ENCODE measurements at regions not wholly inside any gene's neighbourhood (a gene's known extent, or its start where the extent isn't known, plus 50 kb on each side); places are given as distances from the start of the nearest gene placed in this dataset.
"Not testable (repeated sequence)": the region's sequence is repeated elsewhere in the genome, so short reads cannot be mapped to it uniquely, and the experiment has no call there.

- Mint-ChIP-seq H3K36me3 (ENCODE audit: insufficient read depth in 1 of 3, low read depth in 3 of 3) (no peaks in the 10 kb centered on the region), H3K27ac (no peak overlapping the region), H3K27me3 (ENCODE audit: low read depth) (peaks cover 29% of the 10 kb centered on the region), H3K4me1 (no peaks in the 10 kb centered on the region), H3K9me3 (no peaks in the 10 kb centered on the region), H3K4me3 (no peak overlapping the region)
- Histone ChIP-seq H2AFZ (ENCODE audit: low read length) (no peak overlapping the region), H4K20me1 (ENCODE audit: control insufficient read depth, insufficient read depth, insufficient read length) (no peaks in the 10 kb centered on the region), H3K27ac (ENCODE audit: insufficient read length, low read depth, low read length) (no peak overlapping the region), H3K4me1 (ENCODE audit: insufficient read depth, low read length) (no peaks in the 10 kb centered on the region), H4K91ac (ENCODE audit: insufficient read length, low read depth, low read length) (no peak overlapping the region), H2BK120ac (ENCODE audit: low read depth, low read length, poor library complexity, severe bottlenecking) (no peak overlapping the region), H3K4me2 (ENCODE audit: insufficient read depth, insufficient read length, low read length) (no peak overlapping the region), H3K23me2 (ENCODE audit: insufficient read length, low read depth, low read length, poor library complexity, severe bottlenecking) (no peaks in the 10 kb centered on the region), H3K79me2 (ENCODE audit: insufficient read depth, low read length) (no peaks in the 10 kb centered on the region), H3K23ac (ENCODE audit: insufficient read length, low read depth, low read length) (no peak overlapping the region), H2BK20ac (ENCODE audit: low read depth, low read length, poor library complexity, severe bottlenecking) (no peak overlapping the region), H3K9ac (ENCODE audit: extremely low read depth, insufficient read length, low read length) (no peak overlapping the region), H4K5ac (ENCODE audit: insufficient read length, low read depth, low read length) (no peak overlapping the region), H4K8ac (replicated peaks; ENCODE audit: insufficient read length, low read depth, low read length) (no peak overlapping the region), H3K4ac (ENCODE audit: low read depth, low read length) (no peak overlapping the region), H3K9me3 (ENCODE audit: control insufficient read depth, low read depth, low read length) (no peaks in the 10 kb centered on the region), H2BK12ac (ENCODE audit: insufficient read length, low read depth, low read length) (no peak overlapping the region), H3K18ac (ENCODE audit: insufficient read length, low read depth, low read length) (no peak overlapping the region), H3K79me1 (ENCODE audit: insufficient read depth, low read depth, low read length, poor library complexity, severe bottlenecking) (no peaks in the 10 kb centered on the region), H2AK5ac (ENCODE audit: insufficient read length, low read length) (no peak overlapping the region), H2BK15ac (ENCODE audit: low read depth, low read length) (no peak overlapping the region; the same call in 1 of the 2 replicates), H3K56ac (ENCODE audit: insufficient read length, low read depth, low read length) (no peak overlapping the region), H2BK5ac (ENCODE audit: insufficient read length, low read length) (no peak overlapping the region), H3K27me3 (ENCODE audit: insufficient read depth, low read length) (no peaks in the 10 kb centered on the region), H3K14ac (ENCODE audit: insufficient read depth, low read length) (no peak overlapping the region), H3T11ph (ENCODE audit: low read length) (no peak overlapping the region)
- WGBS (ENCODE audit: extremely low coverage, insufficient read length, low lambda C conversion rate): no CpG with 5 or more reads among the region's 2 CpGs
- no peak for DNase-seq
- TF ChIP-seq CTCF (conservative IDR thresholded peaks at IDR 0.05): no peak
Measured at GRCh38 chr3:134737516-134737915, 57.5 kb upstream of the EPHB1 start.

DNA sequence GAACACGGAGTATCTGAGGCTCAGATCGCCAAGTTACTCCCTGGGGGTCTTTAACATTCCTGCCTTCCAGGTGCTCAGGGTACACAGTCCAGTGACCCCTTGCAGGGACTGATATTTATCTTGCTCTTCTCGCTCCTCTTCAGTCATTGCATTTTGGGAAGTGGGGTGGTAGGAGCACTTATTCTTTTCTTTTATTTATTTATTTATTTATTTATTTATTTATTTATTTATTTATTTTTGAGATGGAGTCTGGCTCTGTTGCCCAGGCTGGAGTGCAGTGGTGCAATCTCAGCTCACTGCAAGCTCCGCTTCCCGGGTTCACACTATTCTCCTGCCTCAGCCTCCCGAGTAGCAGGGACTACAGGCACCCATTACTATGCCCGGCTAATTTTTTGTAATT lies 55.0 kb upstream of the EPHB1 start:
- H3T11ph ChIP-seq (ENCODE audit: low read length); H3K9me3 ChIP-seq (ENCODE audit: control insufficient read depth, low read depth, low read length); H3K18ac ChIP-seq (ENCODE audit: insufficient read length, low read depth, low read length); H3K4ac ChIP-seq (ENCODE audit: low read depth, low read length); H4K8ac ChIP-seq (replicated peaks; ENCODE audit: insufficient read length, low read depth, low read length); H3K23ac ChIP-seq (ENCODE audit: insufficient read length, low read depth, low read length); H2AK5ac ChIP-seq (ENCODE audit: insufficient read length, low read length); H3K56ac ChIP-seq (ENCODE audit: insufficient read length, low read depth, low read length); H3K36me3 Mint-ChIP-seq (ENCODE audit: insufficient read depth in 1 of 3, low read depth in 3 of 3); H4K91ac ChIP-seq (ENCODE audit: insufficient read length, low read depth, low read length); H3K9me3 Mint-ChIP-seq; H3K27ac ChIP-seq (ENCODE audit: insufficient read length, low read depth, low read length); H3K9ac ChIP-seq (ENCODE audit: extremely low read depth, insufficient read length, low read length); H2BK20ac ChIP-seq (ENCODE audit: low read depth, low read length, poor library complexity, severe bottlenecking); H4K20me1 ChIP-seq (ENCODE audit: control insufficient read depth, insufficient read depth, insufficient read length); H2BK15ac ChIP-seq (ENCODE audit: low read depth, low read length); H4K5ac ChIP-seq (ENCODE audit: insufficient read length, low read depth, low read length); H3K4me1 Mint-ChIP-seq; H3K23me2 ChIP-seq (ENCODE audit: insufficient read length, low read depth, low read length, poor library complexity, severe bottlenecking); H2BK120ac ChIP-seq (ENCODE audit: low read depth, low read length, poor library complexity, severe bottlenecking); DNase-seq; H3K4me3 Mint-ChIP-seq; H3K79me2 ChIP-seq (ENCODE audit: insufficient read depth, low read length); H2BK12ac ChIP-seq (ENCODE audit: insufficient read length, low read depth, low read length); H3K79me1 ChIP-seq (ENCODE audit: insufficient read depth, low read depth, low read length, poor library complexity, severe bottlenecking); H3K4me2 ChIP-seq (ENCODE audit: insufficient read depth, insufficient read length, low read length); H3K4me1 ChIP-seq (ENCODE audit: insufficient read depth, low read length); H3K14ac ChIP-seq (ENCODE audit: insufficient read depth, low read length); H2BK5ac ChIP-seq (ENCODE audit: insufficient read length, low read length); H3K27ac Mint-ChIP-seq; H2AFZ ChIP-seq (ENCODE audit: low read length); H3K27me3 ChIP-seq (ENCODE audit: insufficient read depth, low read length): not testable (repeated sequence)
- WGBS (ENCODE audit: extremely low coverage, insufficient read length, low lambda C conversion rate): no CpG with 5 or more reads among the region's 7 CpGs
- peaks cover 22% of the 10 kb centered on the region for H3K27me3 Mint-ChIP-seq (ENCODE audit: low read depth)
